ENCODE measurements at regions not wholly inside any gene's neighbourhood (a gene's known extent, or its start where the extent isn't known, plus 50 kb on each side); places are given as distances from the start of the nearest gene placed in this dataset.

GRCh38 chr5:38031304-38031703 lies 191.5 kb upstream of the GDNF start:
- H3K9me3 ChIP-seq (ENCODE audit: control insufficient read depth, insufficient read depth, low read depth, low read length) = no peaks in the 10 kb centered on the region
- ChIA-PET CTCF (no interaction called here), POLR2A (no interaction called here)
- DNase-seq (ENCODE audit: low read depth, low spot score) (no peak), ATAC-seq (no peak)
- no peak overlapping the region for H3K4me3 ChIP-seq (ENCODE audit: low read depth in 2 of 2, low read length in 2 of 2)
- H3K36me3 ChIP-seq (ENCODE audit: control insufficient read depth, insufficient read depth, low read length) = no peaks in the 10 kb centered on the region
- intact Hi-C loops (cut with micrococcal nuclease; ENCODE audit: unreplicated experiment) = no loop called here
- H3K27ac ChIP-seq (ENCODE audit: low read length) = no peak overlapping the region
- H3K27me3 ChIP-seq (ENCODE audit: control insufficient read depth, insufficient read depth, low read length) = peaks cover 7% of the 10 kb centered on the region; the same call in 1 of the 2 replicates
- in situ Hi-C loops (cut with HindIII; ENCODE audit: low pct_unique_long_range_greater_than_20kb, low sequenced_read_pairs) = no loop called here
- TF ChIP-seq TCF7L2 (IDR thresholded peaks at IDR 0.05; ENCODE audit: low read depth, low read length) = no peak
- H3K4me1 ChIP-seq (ENCODE audit: control insufficient read depth, insufficient read depth, low read length) = no peaks in the 10 kb centered on the region
- BruUV-seq (replicated peaks) = no TSS peak

GRCh38 chr5:38029397-38030065 lies 189.7 kb upstream of the GDNF start:
- no peak for DNase-seq (ENCODE audit: low read depth, low spot score)

More at GRCh38 chr5:38029397-38030065, 189.7 kb upstream of the GDNF start:
- Histone ChIP-seq H3K4me1 (ENCODE audit: control insufficient read depth, insufficient read depth, low read length) (no peaks in the 10 kb centered on the region), H3K27ac (ENCODE audit: low read length) (no peak overlapping the region), H3K4me3 (ENCODE audit: low read depth in 2 of 2, low read length in 2 of 2) (no peak overlapping the region), H3K36me3 (ENCODE audit: control insufficient read depth, insufficient read depth, low read length) (no peaks in the 10 kb centered on the region), H3K27me3 (ENCODE audit: control insufficient read depth, insufficient read depth, low read length) (peaks cover 7% of the 10 kb centered on the region; the same call in 1 of the 2 replicates), H3K9me3 (ENCODE audit: control insufficient read depth, insufficient read depth, low read depth, low read length) (no peaks in the 10 kb centered on the region)
- ChIA-PET POLR2A (no interaction called here), CTCF (no interaction called here)
- in situ Hi-C loops (cut with HindIII; ENCODE audit: low pct_unique_long_range_greater_than_20kb, low sequenced_read_pairs) (no loop called here), intact Hi-C loops (cut with micrococcal nuclease; ENCODE audit: unreplicated experiment) (loop anchor here (10.0 kb wide), 1 partner anchor 165 kb away; no protein-coding TSS in a partner anchor)
- TF ChIP-seq CTCF (IDR thresholded peaks at IDR 0.05) = no peak
- TF ChIP-seq REST (IDR thresholded peaks at IDR 0.05; ENCODE audit: insufficient read depth in 1 of 2, low read depth in 2 of 2, low read length in 1 of 2) = no peak
- TF ChIP-seq TCF7L2 (IDR thresholded peaks at IDR 0.05; ENCODE audit: low read depth, low read length) = no peak
- TF ChIP-seq SIN3A (IDR thresholded peaks at IDR 0.05; ENCODE audit: borderline replicate concordance, insufficient read depth, low read depth, low read length) = no peak
- no peak for TF ChIP-seq POLR2AphosphoS5 (IDR thresholded peaks at IDR 0.05; ENCODE audit: low read depth, low read length)
- BruUV-seq (replicated peaks) = no TSS peak
- ATAC-seq = no peak
